GM12874 (cell line): ENCODE measurements at regions not wholly inside any gene's neighbourhood (a gene's known extent, or its start where the extent isn't known, plus 50 kb on each side); places are given as distances from the start of the nearest gene placed in this dataset.

Experiments used
- CTCF ChIP-seq: IDR thresholded peaks from 2 replicates; pipeline ENCODE4 v1.5.1; 2011; ENCODE audit warnings: low read depth, mild to moderate bottlenecking, control low read depth, low read length, moderate library complexity; ENCODE audit not compliant: insufficient read depth

GRCh38 chr10:120705309-120705708 is 145.9 kb upstream of the WDR11 start:
- no peak for TF ChIP-seq CTCF

- TF ChIP-seq CTCF: no peak
Measured at GRCh38 chr10:120710076-120710475, 141.1 kb upstream of the WDR11 start.

GRCh38 chr10:120711860-120712259 is 139.3 kb upstream of the WDR11 start:
- no peak for TF ChIP-seq CTCF

- no peak for TF ChIP-seq CTCF
Measured at GRCh38 chr10:120713573-120714205, 137.5 kb upstream of the WDR11 start.

- no peak for TF ChIP-seq CTCF
Measured at GRCh38 chr10:120715171-120715570, 136.0 kb upstream of the WDR11 start.

GRCh38 chr10:120719333-120719732 is 131.8 kb upstream of the WDR11 start:
- no peak for TF ChIP-seq CTCF

GRCh38 chr10:120727001-120727400 is 124.2 kb upstream of the WDR11 start:
- TF ChIP-seq CTCF: no peak
